VCaP (cell line): ENCODE measurements at regions not wholly inside any gene's neighbourhood (a gene's known extent, or its start where the extent isn't known, plus 50 kb on each side); places are given as distances from the start of the nearest gene placed in this dataset.

Experiments used
- H3K27ac ChIP-seq: fragments of 450-650 bp; 2 replicates; pipeline ENCODE4 v1.5.1; 2017
- TF ChIP-seq, protein P1 (sequence below): fragments of 450-650 bp; conservative IDR thresholded peaks from 2 replicates; pipeline ENCODE4 v1.5.1; 2017; ENCODE audit warnings: mild to moderate bottlenecking, moderate library complexity

GRCh38 chr11:109859045-109859724 is 234.0 kb upstream of the ZC3H12C start:
- TF ChIP-seq, protein P1, sequence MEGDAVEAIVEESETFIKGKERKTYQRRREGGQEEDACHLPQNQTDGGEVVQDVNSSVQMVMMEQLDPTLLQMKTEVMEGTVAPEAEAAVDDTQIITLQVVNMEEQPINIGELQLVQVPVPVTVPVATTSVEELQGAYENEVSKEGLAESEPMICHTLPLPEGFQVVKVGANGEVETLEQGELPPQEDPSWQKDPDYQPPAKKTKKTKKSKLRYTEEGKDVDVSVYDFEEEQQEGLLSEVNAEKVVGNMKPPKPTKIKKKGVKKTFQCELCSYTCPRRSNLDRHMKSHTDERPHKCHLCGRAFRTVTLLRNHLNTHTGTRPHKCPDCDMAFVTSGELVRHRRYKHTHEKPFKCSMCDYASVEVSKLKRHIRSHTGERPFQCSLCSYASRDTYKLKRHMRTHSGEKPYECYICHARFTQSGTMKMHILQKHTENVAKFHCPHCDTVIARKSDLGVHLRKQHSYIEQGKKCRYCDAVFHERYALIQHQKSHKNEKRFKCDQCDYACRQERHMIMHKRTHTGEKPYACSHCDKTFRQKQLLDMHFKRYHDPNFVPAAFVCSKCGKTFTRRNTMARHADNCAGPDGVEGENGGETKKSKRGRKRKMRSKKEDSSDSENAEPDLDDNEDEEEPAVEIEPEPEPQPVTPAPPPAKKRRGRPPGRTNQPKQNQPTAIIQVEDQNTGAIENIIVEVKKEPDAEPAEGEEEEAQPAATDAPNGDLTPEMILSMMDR: no peak
- no peak overlapping the region for H3K27ac ChIP-seq

DNA sequence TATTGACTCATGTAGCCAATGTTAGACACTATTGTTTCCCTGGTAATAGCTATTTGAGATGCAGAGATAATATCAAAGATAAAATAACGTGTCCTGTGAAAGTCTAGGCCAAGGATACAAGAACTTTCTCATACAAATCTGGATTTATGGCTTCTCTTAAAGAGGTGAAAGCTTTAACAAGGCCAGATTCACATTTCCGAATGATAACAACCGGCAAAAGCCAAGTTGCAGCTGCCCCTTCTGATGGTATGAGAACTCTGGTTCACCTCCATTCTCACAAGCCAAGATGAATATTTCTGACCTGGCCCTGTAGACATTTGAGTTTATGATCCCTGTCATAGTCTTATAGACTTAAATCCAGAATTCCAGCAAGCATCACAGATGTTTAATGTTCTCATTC is 230.4 kb upstream of the ZC3H12C start:
- TF ChIP-seq, protein P1: no peak

DNA sequence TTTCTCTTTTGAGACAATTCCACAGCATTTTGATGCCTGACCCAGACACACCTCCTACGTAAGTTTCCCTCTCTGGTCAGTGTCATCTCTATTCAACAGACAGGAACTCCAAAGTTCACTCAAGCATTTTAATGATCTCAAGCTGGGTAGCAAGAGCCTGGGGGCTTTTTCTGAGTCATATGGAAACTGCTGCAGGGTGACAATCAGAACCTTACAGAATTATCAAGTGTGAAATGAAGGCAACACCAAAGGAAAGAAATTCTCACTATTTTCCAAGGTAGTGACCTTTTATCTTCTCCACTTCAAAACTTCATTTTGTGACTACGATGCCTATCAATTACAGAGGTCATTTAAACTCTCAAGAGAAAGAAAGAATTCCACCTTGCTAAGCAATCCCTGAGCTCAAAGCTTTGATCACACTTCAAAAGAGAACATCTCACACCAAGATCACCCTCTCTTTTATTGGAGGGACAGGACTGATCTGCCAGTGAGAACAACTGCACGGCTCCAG is 229.0 kb upstream of the ZC3H12C start:
- TF ChIP-seq, protein P1: no peak
- H3K27ac ChIP-seq: no peak overlapping the region

More for the DNA sequence above, 230.4 kb upstream of the ZC3H12C start:
- no peak overlapping the region for H3K27ac ChIP-seq

- TF ChIP-seq, protein P1: no peak
- no peak overlapping the region for H3K27ac ChIP-seq
Measured at GRCh38 chr11:109864834-109865547, 228.2 kb upstream of the ZC3H12C start.

- H3K27ac ChIP-seq: no peak overlapping the region
- TF ChIP-seq, protein P1: peak; percentile 89
Measured at GRCh38 chr11:109865548-109866186, 227.5 kb upstream of the ZC3H12C start.

- TF ChIP-seq, protein P1: no peak
- H3K27ac ChIP-seq: no peak overlapping the region
Measured at GRCh38 chr11:109867784-109868183, 225.4 kb upstream of the ZC3H12C start.

DNA sequence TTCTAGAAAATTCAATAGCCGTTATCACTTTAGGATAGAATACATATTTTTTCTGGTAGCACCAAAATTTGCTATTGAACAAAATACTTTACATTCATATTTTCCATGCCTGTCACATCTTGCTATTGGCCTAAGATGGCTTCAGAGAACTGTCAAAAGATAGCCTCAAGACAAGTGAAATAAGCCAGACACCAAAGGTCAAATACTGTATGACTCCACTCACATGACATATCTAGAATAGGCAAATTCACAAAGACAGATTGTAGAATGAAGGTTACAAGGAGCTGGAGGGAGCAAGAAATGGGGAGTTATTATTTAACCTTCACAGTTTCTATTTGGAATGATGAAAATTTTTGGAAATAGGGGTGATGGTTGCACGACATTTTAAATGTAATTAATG is 223.7 kb upstream of the ZC3H12C start:
- no peak overlapping the region for H3K27ac ChIP-seq
- TF ChIP-seq, protein P1: no peak
